Esophagus (tissue), 2 donors: ENCODE measurements at regions not wholly inside any gene's neighbourhood (a gene's known extent, or its start where the extent isn't known, plus 50 kb on each side); places are given as distances from the start of the nearest gene placed in this dataset.
"Not testable (repeated sequence)": the region's sequence is repeated elsewhere in the genome, so short reads cannot be mapped to it uniquely, and the experiment has no call there.

Experiments
- H3K27ac ChIP-seq, 2 donors: one replicate each; pipeline ENCODE4 v1.5.1; 2013; ENCODE audit warnings: low read depth in 2 of 2, mild to moderate bottlenecking in 2 of 2, inconsistent platforms in 1 of 2, low read length in 1 of 2, moderate library complexity in 1 of 2
- H3K27me3 ChIP-seq, 2 donors: one replicate each; pipeline ENCODE4 v1.6.1; 2013; ENCODE audit warnings: low read length in 2 of 2, control low read depth in 1 of 2, mild to moderate bottlenecking in 1 of 2; ENCODE audit not compliant: insufficient read depth in 2 of 2, control insufficient read depth in 1 of 2
- H3K36me3 ChIP-seq, 2 donors: one replicate each; pipeline ENCODE4 v1.6.1; 2013; ENCODE audit warnings: low read length in 1 of 2; ENCODE audit not compliant: control insufficient read depth in 2 of 2, insufficient read depth in 2 of 2
- H3K4me1 ChIP-seq, 2 donors: one replicate each; pipeline ENCODE4 v1.6.1; 2013; ENCODE audit warnings: low read length in 1 of 2; ENCODE audit not compliant: control insufficient read depth in 2 of 2, insufficient read depth in 2 of 2
- H3K4me3 ChIP-seq, 2 donors: one replicate each; pipeline ENCODE4 v1.5.1; 2013; ENCODE audit warnings: low read length in 2 of 2, mild to moderate bottlenecking in 2 of 2, low read depth in 1 of 2, moderate library complexity in 1 of 2
- H3K9me3 ChIP-seq, 2 donors: one replicate each; pipeline ENCODE4 v1.6.1; 2013; ENCODE audit warnings: mild to moderate bottlenecking in 2 of 2, low read depth in 1 of 2, low read length in 1 of 2, moderate library complexity in 1 of 2; ENCODE audit not compliant: control insufficient read depth in 2 of 2, insufficient read depth in 1 of 2
- WGBS, 2 donors: extraction: QIAGEN DNeasy Blood & Tissue Kit; methylation state at CpG; one replicate each; pipeline ENCODE4 v1.1.7; 2013; 5-methylcytosine and 5-hydroxymethylcytosine counted together
- donor health status: healthy with polysubstance abuse.
- donor health status: Bipolar disorder and iron deficiency.

DNA sequence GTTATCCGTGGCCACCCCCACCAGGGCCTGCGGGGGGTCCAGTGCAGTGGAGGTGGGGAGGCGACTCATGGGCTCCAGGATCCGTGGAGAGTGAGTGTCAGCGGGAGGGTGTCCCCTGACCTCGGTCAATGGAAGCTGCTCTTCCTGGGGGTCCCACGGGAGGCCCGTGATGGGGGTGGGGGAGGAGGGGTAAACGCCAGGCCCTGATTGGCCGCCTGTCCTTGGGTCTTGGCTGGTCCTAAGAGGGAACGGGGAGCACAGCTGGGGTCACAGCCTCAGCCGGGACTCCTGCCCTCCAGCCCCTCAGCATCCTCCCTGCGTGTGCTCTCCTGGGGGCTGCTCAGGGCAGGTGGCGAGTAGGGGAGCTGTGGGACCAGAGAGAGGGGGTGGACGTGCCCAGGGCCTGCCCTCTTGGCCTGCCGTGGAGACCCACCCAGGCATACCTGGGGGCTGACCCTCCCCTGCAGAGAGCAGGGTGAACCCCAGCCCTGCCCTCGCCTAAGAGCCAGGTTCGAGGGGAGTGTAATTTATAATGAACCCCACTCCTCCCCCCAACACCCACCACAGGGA, 184.6 kb downstream of the GOLGA6L6 start:
- Histone ChIP-seq H3K4me1 (no peaks in the 10 kb centered on the region), H3K9me3 (peaks cover 12 to 37% of the 10 kb centered on the region in 2 donors), H3K36me3 (no peaks in the 10 kb centered on the region), H3K27ac (no peak overlapping the region), H3K27me3 (no peaks in the 10 kb centered on the region), H3K4me3 (no peak overlapping the region)
- 77 to 82% methylated on average over 18 of the region's 18 CpGs for WGBS, 2 donors

DNA sequence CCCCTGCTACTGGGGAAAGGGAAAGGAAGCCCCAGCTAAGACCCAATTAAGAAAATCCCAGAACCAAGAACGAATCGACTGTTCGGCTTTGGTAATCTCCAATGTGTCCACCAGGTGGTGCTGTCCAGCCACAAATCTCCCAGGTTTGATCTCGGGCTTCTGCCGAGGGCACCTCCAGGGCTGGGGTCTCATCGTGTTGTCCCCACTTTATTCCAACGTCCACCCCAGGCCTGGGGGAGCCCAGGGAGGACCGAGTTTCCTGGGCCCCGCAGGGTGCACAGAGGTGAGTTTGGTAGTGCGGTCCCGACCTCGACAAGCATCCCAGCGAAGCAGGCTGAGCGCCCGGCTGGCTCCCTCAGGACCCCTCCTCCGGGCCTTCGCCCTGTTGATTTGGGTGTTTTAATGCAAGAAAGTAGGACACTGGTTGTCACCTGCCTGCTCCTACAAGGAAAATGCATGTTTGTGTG, 185.1 kb downstream of the GOLGA6L6 start:
- no peaks in the 10 kb centered on the region for H3K4me1 ChIP-seq
- H3K4me3 ChIP-seq, result no peak overlapping the region
- peaks cover 12 to 40% of the 10 kb centered on the region in 2 donors for H3K9me3 ChIP-seq
- WGBS, 2 donors, result 58 to 63% methylated on average over 17 of the region's 17 CpGs
- no peaks in the 10 kb centered on the region for H3K27me3 ChIP-seq
- H3K27ac ChIP-seq, result no peak overlapping the region
- H3K36me3 ChIP-seq, result no peaks in the 10 kb centered on the region

DNA sequence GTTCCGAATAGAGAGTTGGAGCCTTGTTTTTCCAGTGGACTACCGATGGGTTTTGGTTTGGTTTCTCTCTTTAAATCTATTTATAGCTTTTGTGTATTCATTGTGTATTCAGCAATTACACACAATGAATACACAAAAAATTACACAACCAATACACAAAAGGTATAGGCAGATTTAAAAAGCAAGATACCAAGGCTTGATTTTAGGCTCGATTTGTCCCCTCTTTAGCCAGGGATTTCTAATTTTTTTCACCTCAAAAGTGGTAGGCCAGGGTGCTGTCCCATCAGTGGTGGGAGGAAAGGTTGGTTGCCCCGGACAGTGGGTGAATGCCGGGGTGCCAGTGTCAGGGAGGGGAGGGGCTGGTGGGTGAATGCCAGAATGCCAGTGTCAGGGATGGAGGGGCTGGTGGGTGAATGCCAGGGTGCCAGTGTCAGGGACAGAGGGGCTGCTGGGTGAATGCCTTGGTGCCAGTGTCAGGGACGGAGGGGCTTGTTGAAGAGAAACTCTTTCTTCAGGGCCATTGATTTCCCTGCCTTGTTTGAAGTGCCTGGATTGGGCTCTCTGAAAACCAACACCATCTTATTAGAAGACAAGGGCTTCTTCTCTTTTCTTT, 186.2 kb downstream of the GOLGA6L6 start:
- H3K4me1 ChIP-seq, result no peaks in the 10 kb centered on the region
- H3K36me3 ChIP-seq, result no peaks in the 10 kb centered on the region
- 70 to 82% methylated on average over 6 of the region's 6 CpGs for WGBS, 2 donors
- H3K4me3 ChIP-seq, result no peak overlapping the region
- no peak overlapping the region for H3K27ac ChIP-seq
- H3K9me3 ChIP-seq, result peaks cover 10 to 47% of the 10 kb centered on the region in 2 donors
- H3K27me3 ChIP-seq, result no peaks in the 10 kb centered on the region

DNA sequence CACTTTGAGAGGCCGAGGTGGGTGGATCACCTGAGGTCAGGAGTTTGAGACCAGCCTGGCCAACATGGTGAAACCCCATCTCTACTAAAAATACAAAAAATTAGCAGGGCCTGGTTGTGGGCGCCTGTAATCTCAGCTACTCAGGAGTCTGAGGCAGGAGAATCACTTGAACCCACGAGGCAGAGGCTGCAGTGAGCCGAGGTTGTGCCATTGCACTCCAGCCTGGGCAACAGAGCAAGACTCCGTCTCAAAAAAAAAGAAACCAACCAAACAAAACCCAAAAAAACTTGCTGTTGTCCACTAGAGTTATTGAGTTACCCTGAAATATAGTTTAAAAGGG, 186.7 kb downstream of the GOLGA6L6 start:
- not testable (repeated sequence) for H3K36me3 ChIP-seq, H3K27me3 ChIP-seq, H3K4me1 ChIP-seq, H3K27ac ChIP-seq, H3K4me3 ChIP-seq
- 60 to 62% methylated on average over 5 of the region's 5 CpGs for WGBS, 2 donors
- peaks cover 10 to 52% of the 10 kb centered on the region in 2 donors for H3K9me3 ChIP-seq

DNA sequence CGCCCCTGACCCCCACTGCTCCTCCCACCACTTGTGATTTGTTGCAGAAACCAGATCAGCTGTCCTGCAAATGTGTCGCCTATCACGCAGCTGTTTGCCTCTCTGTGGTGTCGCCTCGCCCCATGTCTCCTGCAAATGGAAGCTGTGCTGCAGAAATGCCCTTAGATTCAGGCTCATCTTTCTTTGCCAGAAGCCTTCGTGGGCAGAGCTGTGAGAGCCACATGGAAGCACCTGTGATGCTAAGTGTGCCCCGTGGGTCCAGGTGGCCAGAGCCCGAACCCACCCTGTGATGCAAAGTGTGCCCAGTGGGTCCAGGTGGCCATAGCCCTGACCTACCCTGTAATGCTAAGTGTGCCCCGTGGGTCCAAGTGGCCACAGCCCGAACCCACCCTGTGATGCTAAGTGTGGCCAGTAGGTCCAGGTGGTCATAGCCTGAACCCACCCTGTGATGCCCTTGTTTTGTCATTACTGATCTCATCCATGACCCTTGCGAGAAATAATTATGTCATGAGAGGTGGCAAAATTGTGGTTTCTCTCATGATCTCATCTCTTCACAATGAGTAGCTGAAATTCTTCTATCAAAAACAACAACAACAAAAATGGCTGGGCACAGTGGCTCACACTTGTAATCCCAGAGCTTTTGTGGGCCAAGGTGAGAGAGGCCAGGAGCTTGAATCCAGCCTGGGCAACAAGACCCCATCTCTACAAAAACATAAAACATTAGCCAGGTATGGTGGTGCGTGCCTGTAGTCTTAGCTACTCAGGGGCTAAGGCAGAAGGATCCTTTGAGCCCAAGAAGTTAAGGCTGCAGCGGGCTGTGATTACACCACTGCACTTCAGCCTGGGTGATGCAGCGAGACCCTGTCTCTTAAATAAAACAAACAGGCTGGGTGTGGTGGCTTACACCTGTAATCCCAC, 187.4 kb downstream of the GOLGA6L6 start:
- Histone ChIP-seq H3K36me3 (no peaks in the 10 kb centered on the region), H3K27me3 (no peaks in the 10 kb centered on the region), H3K4me3 (no peak overlapping the region), H3K4me1 (no peaks in the 10 kb centered on the region), H3K9me3 (peaks cover 10 to 58% of the 10 kb centered on the region in 2 donors), H3K27ac (no peak overlapping the region)
- WGBS, 2 donors, result 69 to 72% methylated on average over 14 of the region's 14 CpGs

DNA sequence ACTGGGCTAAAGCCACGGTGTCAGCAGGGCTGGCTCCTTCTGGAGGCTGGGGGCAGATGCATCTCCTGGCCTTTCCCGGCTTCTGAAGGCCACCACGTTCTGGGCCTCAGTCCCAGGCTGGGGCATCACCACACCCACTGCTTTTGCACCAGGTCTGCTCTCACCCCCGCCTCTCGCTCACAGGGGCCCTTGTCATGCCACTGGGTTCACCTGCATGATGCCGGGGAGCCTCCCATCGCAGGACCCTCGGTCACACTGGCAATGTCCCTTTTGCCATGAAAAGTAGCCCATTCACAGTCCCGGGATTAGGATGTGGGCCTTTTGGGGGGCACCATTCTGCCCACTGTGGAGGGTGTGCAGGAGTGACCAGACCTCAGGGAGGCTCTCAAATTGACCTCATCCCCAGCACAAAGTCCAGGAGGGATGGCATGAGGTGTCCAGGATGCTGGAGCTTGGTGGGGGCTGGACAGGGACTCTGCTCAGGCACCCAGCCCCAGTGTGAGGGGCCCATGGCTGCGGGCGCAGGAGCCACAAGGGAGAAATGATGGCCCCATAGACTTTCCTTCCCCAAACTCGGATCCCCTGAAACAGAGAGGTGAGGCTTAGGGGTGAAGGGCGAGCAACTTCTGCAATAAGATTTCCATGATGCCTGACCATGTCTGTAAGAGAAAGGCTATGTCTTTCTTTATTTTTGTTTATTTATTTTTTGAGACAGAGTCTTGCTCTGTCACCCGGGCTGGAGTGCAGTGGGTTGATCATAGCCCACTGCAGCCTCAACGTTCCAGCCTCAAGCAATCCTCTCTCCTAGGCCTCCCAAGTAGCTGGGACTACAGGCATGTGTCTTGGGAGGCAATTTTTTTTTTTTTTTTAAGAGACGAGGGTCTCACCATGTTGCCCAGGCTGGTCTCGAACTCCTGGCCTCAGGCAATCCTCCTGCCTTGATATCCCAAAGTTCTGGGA, 189.1 kb downstream of the GOLGA6L6 start:
- peaks cover 5 to 57% of the 10 kb centered on the region in 2 donors for H3K9me3 ChIP-seq
- no peaks in the 10 kb centered on the region for H3K4me1 ChIP-seq
- no peaks in the 10 kb centered on the region for H3K27me3 ChIP-seq
- H3K4me3 ChIP-seq, result no peak overlapping the region
- H3K27ac ChIP-seq, result no peak overlapping the region
- H3K36me3 ChIP-seq, result no peaks in the 10 kb centered on the region
- WGBS, 2 donors, result 60 to 61% methylated on average over 17 of the region's 17 CpGs

DNA sequence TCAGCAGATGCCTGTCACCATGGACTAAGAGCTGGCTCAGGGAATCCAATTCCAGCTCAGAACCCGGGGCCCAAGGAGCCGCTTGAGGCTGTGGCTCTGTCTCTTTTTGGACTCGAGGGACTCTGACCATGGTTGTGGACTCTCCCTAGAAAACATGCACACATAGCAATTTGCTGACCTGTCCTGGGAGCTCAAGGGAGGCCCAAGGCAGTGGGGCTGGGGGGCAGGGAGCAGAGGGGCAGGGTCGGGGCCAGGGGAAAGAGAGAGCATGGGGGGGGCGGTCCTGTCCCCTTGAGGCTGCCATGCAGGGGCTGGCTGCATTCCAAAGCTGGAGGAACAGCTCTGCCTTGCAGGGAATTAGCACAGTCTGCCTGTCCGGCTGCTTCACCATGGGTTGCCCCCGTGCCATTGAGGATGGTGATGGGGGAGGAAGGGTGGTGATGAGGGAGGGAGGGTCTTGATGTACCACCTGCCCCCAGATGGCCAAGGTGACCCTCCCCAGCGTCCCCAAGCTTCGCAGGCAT, 190.1 kb downstream of the GOLGA6L6 start:
- no peak overlapping the region for H3K4me3 ChIP-seq
- H3K27me3 ChIP-seq, result no peaks in the 10 kb centered on the region
- H3K36me3 ChIP-seq, result no peaks in the 10 kb centered on the region
- 53 to 61% methylated on average over 9 of the region's 9 CpGs for WGBS, 2 donors
- peaks cover 9 to 56% of the 10 kb centered on the region in 2 donors for H3K9me3 ChIP-seq
- H3K27ac ChIP-seq, result no peak overlapping the region
- H3K4me1 ChIP-seq, result no peaks in the 10 kb centered on the region

DNA sequence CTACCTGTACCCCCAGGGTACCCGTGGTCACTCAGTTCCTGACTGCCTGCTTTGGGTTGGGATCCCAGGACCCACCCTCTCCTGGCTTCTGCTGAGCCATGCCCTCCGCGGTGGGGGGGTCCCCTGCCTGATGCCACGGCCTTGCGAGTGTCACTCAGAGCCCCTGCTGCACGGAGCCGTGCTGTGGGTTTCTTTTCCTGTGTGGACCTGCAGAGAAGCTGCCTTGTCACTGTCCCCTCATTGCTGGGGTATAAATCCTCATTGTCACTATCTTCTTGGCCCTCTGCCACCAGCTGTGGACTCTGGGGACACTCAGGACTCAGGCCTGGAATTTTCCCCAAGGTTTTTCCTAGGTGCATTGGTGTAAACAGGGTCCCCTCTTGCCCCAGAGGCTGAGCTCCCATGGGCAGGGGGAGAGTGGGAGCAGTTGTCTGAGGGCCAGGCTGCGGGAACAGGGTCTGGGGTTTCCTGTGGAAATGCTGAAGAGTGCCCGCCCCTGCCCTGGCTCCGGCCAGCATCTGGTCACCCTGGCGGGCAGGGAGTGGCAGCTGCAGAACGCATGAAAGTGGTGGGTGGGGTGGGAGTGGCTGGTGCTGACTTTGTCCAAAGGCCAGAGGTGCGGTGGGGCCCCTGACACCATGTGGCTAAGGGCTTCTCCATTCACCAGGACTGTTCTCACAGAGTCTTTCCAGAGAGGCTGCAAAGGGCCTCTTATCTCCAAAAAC, 191.7 kb downstream of the GOLGA6L6 start:
- Histone ChIP-seq H3K27me3 (no peaks in the 10 kb centered on the region), H3K36me3 (no peaks in the 10 kb centered on the region), H3K9me3 (peaks cover 20 to 60% of the 10 kb centered on the region in 2 donors), H3K4me1 (no peaks in the 10 kb centered on the region), H3K27ac (no peak overlapping the region), H3K4me3 (no peak overlapping the region)
- WGBS, 2 donors, result 75 to 78% methylated on average over 13 of the region's 13 CpGs
